NT2/D1 (cell line): ENCODE measurements at regions not wholly inside any gene's neighbourhood (a gene's known extent, or its start where the extent isn't known, plus 50 kb on each side); places are given as distances from the start of the nearest gene placed in this dataset.

Experiments
- SUZ12 ChIP-seq: IDR thresholded peaks from 2 replicates; pipeline ENCODE4 v1.6.1; 2011; ENCODE audit not compliant: insufficient read length, insufficient read depth; ENCODE audit errors: extremely low read depth
- YY1 ChIP-seq: IDR thresholded peaks from 2 replicates; pipeline ENCODE4 v1.6.1; 2011; ENCODE audit not compliant: insufficient read length, insufficient read depth
- ZNF274 ChIP-seq: IDR thresholded peaks from 2 replicates; pipeline ENCODE4 v1.6.1; 2011; ENCODE audit warnings: mild to moderate bottlenecking, low read depth, low read length

DNA sequence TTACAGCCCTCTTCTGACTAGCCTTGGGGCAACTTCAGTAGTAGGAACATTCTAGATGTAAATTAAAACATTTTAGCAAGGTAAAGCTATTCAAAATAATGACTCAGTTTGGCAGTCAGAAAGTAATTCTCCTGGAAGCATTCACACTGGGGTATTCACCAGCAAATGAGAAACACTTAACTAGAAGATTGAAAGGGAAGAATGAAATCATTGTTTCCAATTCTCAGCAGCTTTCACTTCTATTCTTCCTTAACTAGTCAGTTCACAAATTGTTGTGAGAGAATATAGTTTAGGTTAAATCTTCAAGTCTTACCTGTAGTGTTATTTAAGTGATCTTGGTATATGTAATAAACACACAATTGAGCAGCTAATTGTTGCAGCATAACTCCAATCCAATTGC is 1135.6 kb upstream of the FAM98A start:
- TF ChIP-seq ZNF274 (no peak), YY1 (no peak), SUZ12 (no peak)
